Uterus (tissue), 3 donors: ENCODE measurements at regions not wholly inside any gene's neighbourhood (a gene's known extent, or its start where the extent isn't known, plus 50 kb on each side); places are given as distances from the start of the nearest gene placed in this dataset.
"Not testable (repeated sequence)": the region's sequence is repeated elsewhere in the genome, so short reads cannot be mapped to it uniquely, and the experiment has no call there.

Experiments
- DNase-seq, 2 donors: peaks; one replicate each; pipeline ENCODE4 v3.0.0-alpha.2; 2019 to 2020
- H3K27ac ChIP-seq, 2 donors: fragments of 200-600 bp; sonication (generic); 1 replicate in 1 of 2; 2 replicates in 1 of 2; pipeline ENCODE4 v1.5.1; 2016 to 2018
- H3K27me3 ChIP-seq, 2 donors: fragments of 200-600 bp; sonication (generic); one replicate each; pipeline ENCODE4 v1.5.1; 2018 to 2019; ENCODE audit warnings: control low read depth in 1 of 2
- H3K36me3 ChIP-seq, 2 donors: fragments of 200-600 bp; sonication (generic); one replicate each; pipeline ENCODE4 v1.5.1; 2019; ENCODE audit warnings: control low read depth in 1 of 2
- H3K4me1 ChIP-seq, 2 donors: fragments of 200-600 bp; sonication (generic); one replicate each; pipeline ENCODE4 v1.5.1; 2018 to 2019; ENCODE audit warnings: control low read depth in 1 of 2
- H3K4me3 ChIP-seq, 2 donors: fragments of 200-600 bp; sonication (generic); 1 replicate in 1 of 2; 2 replicates in 1 of 2; pipeline ENCODE4 v1.5.1; 2018 to 2019; ENCODE audit warnings: mild to moderate bottlenecking in 1 of 2
- H3K9me3 ChIP-seq, 2 donors: fragments of 200-600 bp; sonication (generic); one replicate each; pipeline ENCODE4 v1.5.1; 2019; ENCODE audit warnings: control low read depth in 1 of 2
- CTCF ChIP-seq, 4 experiments: fragments of 200-600 bp in 2 of 4; fragments of 450-650 bp in 2 of 4; sonication (generic) in 2 of 4; IDR thresholded peaks; one replicate each; pipeline ENCODE4 v1.5.1; 2016 to 2019; ENCODE audit warnings: antibody characterized with exemption in 4 of 4, mild to moderate bottlenecking in 2 of 4, moderate library complexity in 1 of 4
- POLR2A ChIP-seq, 2 donors: fragments of 450-650 bp; IDR thresholded peaks; one replicate each; pipeline ENCODE4 v1.6.1; 2016; ENCODE audit warnings: antibody characterized with exemption in 2 of 2, mild to moderate bottlenecking in 1 of 2, moderate library complexity in 1 of 2
- intact Hi-C: fragments of 100-400 bp; cut with DNase I; formaldehyde crosslinking; loops from one replicate; pipeline ENCODE4 v1.15.1; 2023; ENCODE audit warnings: low total_unique reads
- donor health status: DM: yes; HTN: yes; CAD: no.

- DNase-seq, result no peak
- TF ChIP-seq POLR2A (IDR thresholded peaks at IDR 0.05) (no peak), CTCF (IDR thresholded peaks at IDR 0.05) (no peak)
- Histone ChIP-seq H3K36me3 (no peaks in the 10 kb centered on the region), H3K27ac (no peak overlapping the region), H3K4me3 (no peak overlapping the region), H3K4me1 (no peaks in the 10 kb centered on the region), H3K9me3 (no peaks in the 10 kb centered on the region), H3K27me3 (no peaks in the 10 kb centered on the region)
- intact Hi-C loops, result no loop called here
Observed at GRCh38 chr6:19608546-19608945, 228.6 kb upstream of the ID4 start.

GRCh38 chr6:19609972-19610641, 227.1 kb upstream of the ID4 start:
- Histone ChIP-seq H3K9me3 (no peaks in the 10 kb centered on the region), H3K4me1 (no peaks in the 10 kb centered on the region), H3K27ac (no peak overlapping the region), H3K27me3 (no peaks in the 10 kb centered on the region), H3K4me3 (no peak overlapping the region), H3K36me3 (no peaks in the 10 kb centered on the region)
- intact Hi-C loops, result no loop called here
- no peak for DNase-seq
- TF ChIP-seq CTCF (IDR thresholded peaks at IDR 0.05) (no peak), POLR2A (IDR thresholded peaks at IDR 0.05) (no peak)

GRCh38 chr6:19612672-19613466, 224.3 kb upstream of the ID4 start:
- H3K27ac ChIP-seq, DNase-seq, H3K4me1 ChIP-seq, intact Hi-C loops, H3K27me3 ChIP-seq, H3K4me3 ChIP-seq, H3K9me3 ChIP-seq, H3K36me3 ChIP-seq: not testable (repeated sequence)

GRCh38 chr6:19613678-19614077, 223.5 kb upstream of the ID4 start:
- Histone ChIP-seq H3K36me3 (no peaks in the 10 kb centered on the region), H3K9me3 (peaks cover 0 to 4% of the 10 kb centered on the region in 2 donors), H3K27me3 (no peaks in the 10 kb centered on the region), H3K4me1 (no peaks in the 10 kb centered on the region), H3K4me3 (no peak overlapping the region), H3K27ac (no peak overlapping the region)
- DNase-seq, result no peak
- TF ChIP-seq CTCF (IDR thresholded peaks at IDR 0.05), result no peak
- no peak for TF ChIP-seq POLR2A (IDR thresholded peaks at IDR 0.05)
- intact Hi-C loops, result no loop called here

- intact Hi-C loops, result no loop called here
Observed at GRCh38 chr6:19616022-19616421, 221.1 kb upstream of the ID4 start.

More at GRCh38 chr6:19616022-19616421, 221.1 kb upstream of the ID4 start:
- DNase-seq, result no peak
- Histone ChIP-seq H3K27me3 (no peaks in the 10 kb centered on the region), H3K27ac (no peak overlapping the region), H3K9me3 (peaks cover 0 to 4% of the 10 kb centered on the region in 2 donors), H3K4me1 (no peaks in the 10 kb centered on the region), H3K36me3 (no peaks in the 10 kb centered on the region), H3K4me3 (no peak overlapping the region)
- TF ChIP-seq POLR2A (IDR thresholded peaks at IDR 0.05) (no peak), CTCF (IDR thresholded peaks at IDR 0.05) (no peak)
